ENCODE measurements at regions not wholly inside any gene's neighbourhood (a gene's known extent, or its start where the extent isn't known, plus 50 kb on each side); places are given as distances from the start of the nearest gene placed in this dataset.

GRCh38 chr9:75653335-75653734 lies 237.1 kb upstream of the PCSK5 start:
- Histone ChIP-seq H3K27me3 (ENCODE audit: insufficient read depth, low read depth, low read length) (no peaks in the 10 kb centered on the region), H3K36me3 (ENCODE audit: insufficient read depth, low read length) (no peaks in the 10 kb centered on the region), H3K9me2 (ENCODE audit: insufficient read depth, low read length) (no peaks in the 10 kb centered on the region), H4K20me1 (ENCODE audit: insufficient read depth) (no peaks in the 10 kb centered on the region), H3K4me3 (ENCODE audit: low read length) (no peak overlapping the region), H3K4me2 (ENCODE audit: low read length) (no peak overlapping the region), H3K9me3 (ENCODE audit: low read length) (no peaks in the 10 kb centered on the region), H3K79me2 (replicated peaks; ENCODE audit: insufficient read depth, low read length) (no peaks in the 10 kb centered on the region), H3F3A (ENCODE audit: insufficient read depth, low read length, poor library complexity, severe bottlenecking) (no peaks in the 10 kb centered on the region), H3K27ac (ENCODE audit: low read length) (no peak overlapping the region), H2AFZ (ENCODE audit: low read depth, low read length) (no peak overlapping the region), H3K9ac (ENCODE audit: low read length) (no peak overlapping the region)
- no peak for TF ChIP-seq TAF1 (IDR thresholded peaks at IDR 0.05; ENCODE audit: low read depth)
- TF ChIP-seq CTCF (IDR thresholded peaks at IDR 0.05; ENCODE audit: poor library complexity, severe bottlenecking), result no peak
- TF ChIP-seq RAD21 (conservative IDR thresholded peaks at IDR 0.05), result no peak
- TF ChIP-seq EZH2 (IDR thresholded peaks at IDR 0.05; ENCODE audit: borderline replicate concordance, insufficient read depth, low read length, poor library complexity, severe bottlenecking), result no peak
- no peak for TF ChIP-seq MXI1 (conservative IDR thresholded peaks at IDR 0.05; ENCODE audit: poor library complexity, severe bottlenecking)
- no peak for TF ChIP-seq EP300 (conservative IDR thresholded peaks at IDR 0.05; ENCODE audit: poor library complexity, severe bottlenecking)
- no peak for TF ChIP-seq REST (IDR thresholded peaks at IDR 0.05; ENCODE audit: borderline replicate concordance)
- TF ChIP-seq SMC3 (conservative IDR thresholded peaks at IDR 0.05; ENCODE audit: poor library complexity), result no peak
- no peak for TF ChIP-seq POLR2AphosphoS5 (IDR thresholded peaks at IDR 0.05)

GRCh38 chr9:75653750-75654149 lies 236.7 kb upstream of the PCSK5 start:
- Histone ChIP-seq H3K79me2 (replicated peaks; ENCODE audit: insufficient read depth, low read length) (no peaks in the 10 kb centered on the region), H3K9ac (ENCODE audit: low read length) (no peak overlapping the region), H3K4me3 (ENCODE audit: low read length) (no peak overlapping the region), H3K36me3 (ENCODE audit: insufficient read depth, low read length) (no peaks in the 10 kb centered on the region), H2AFZ (ENCODE audit: low read depth, low read length) (no peak overlapping the region), H3F3A (ENCODE audit: insufficient read depth, low read length, poor library complexity, severe bottlenecking) (no peaks in the 10 kb centered on the region), H3K9me2 (ENCODE audit: insufficient read depth, low read length) (no peaks in the 10 kb centered on the region), H3K9me3 (ENCODE audit: low read length) (no peaks in the 10 kb centered on the region), H3K27ac (ENCODE audit: low read length) (no peak overlapping the region), H4K20me1 (ENCODE audit: insufficient read depth) (no peaks in the 10 kb centered on the region), H3K4me2 (ENCODE audit: low read length) (no peak overlapping the region), H3K27me3 (ENCODE audit: insufficient read depth, low read depth, low read length) (no peaks in the 10 kb centered on the region)
- TF ChIP-seq MXI1 (conservative IDR thresholded peaks at IDR 0.05; ENCODE audit: poor library complexity, severe bottlenecking), result no peak
- TF ChIP-seq EZH2 (IDR thresholded peaks at IDR 0.05; ENCODE audit: borderline replicate concordance, insufficient read depth, low read length, poor library complexity, severe bottlenecking), result no peak
- TF ChIP-seq POLR2AphosphoS5 (IDR thresholded peaks at IDR 0.05), result no peak
- no peak for TF ChIP-seq TAF1 (IDR thresholded peaks at IDR 0.05; ENCODE audit: low read depth)
